GM23248 (cell line): ENCODE measurements at regions not wholly inside any gene's neighbourhood (a gene's known extent, or its start where the extent isn't known, plus 50 kb on each side); places are given as distances from the start of the nearest gene placed in this dataset.

ENCODE experiments used
- EZH2 ChIP-seq: fragments of 200-600 bp; sonication (generic); IDR thresholded peaks from 2 replicates; pipeline ENCODE4 v1.6.1; 2018; ENCODE audit warnings: antibody characterized with exemption, mild to moderate bottlenecking; ENCODE audit not compliant: insufficient read depth, poor library complexity, severe bottlenecking
- EZH2phosphoT487 ChIP-seq: fragments of 200-600 bp; sonication (generic); IDR thresholded peaks from 2 replicates; pipeline ENCODE4 v1.6.1; 2018; ENCODE audit warnings: antibody characterized with exemption, moderate library complexity, mild to moderate bottlenecking, low read depth; ENCODE audit not compliant: insufficient read depth

GRCh38 chr16:79656553-79657115 is 56.1 kb upstream of the MAF start:
- TF ChIP-seq EZH2 (no peak), EZH2phosphoT487 (no peak)
